OCI-LY3 (cell line): ENCODE measurements at regions not wholly inside any gene's neighbourhood (a gene's known extent, or its start where the extent isn't known, plus 50 kb on each side); places are given as distances from the start of the nearest gene placed in this dataset.

Experiments used
- EZH2phosphoT487 ChIP-seq: fragments of 200-600 bp; shearing (Covaris generic); IDR thresholded peaks from 2 replicates; pipeline ENCODE4 v1.6.1; 2018; ENCODE audit warnings: antibody characterized with exemption, mixed run types, low read depth
- TF ChIP-seq, protein P1 (sequence below): fragments of 200-600, 300-600 bp; sonication (generic); IDR thresholded peaks from 2 replicates; pipeline ENCODE4 v1.5.1; 2014; ENCODE audit warnings: antibody characterized with exemption, low read length, low read depth

- TF ChIP-seq, protein P1, sequence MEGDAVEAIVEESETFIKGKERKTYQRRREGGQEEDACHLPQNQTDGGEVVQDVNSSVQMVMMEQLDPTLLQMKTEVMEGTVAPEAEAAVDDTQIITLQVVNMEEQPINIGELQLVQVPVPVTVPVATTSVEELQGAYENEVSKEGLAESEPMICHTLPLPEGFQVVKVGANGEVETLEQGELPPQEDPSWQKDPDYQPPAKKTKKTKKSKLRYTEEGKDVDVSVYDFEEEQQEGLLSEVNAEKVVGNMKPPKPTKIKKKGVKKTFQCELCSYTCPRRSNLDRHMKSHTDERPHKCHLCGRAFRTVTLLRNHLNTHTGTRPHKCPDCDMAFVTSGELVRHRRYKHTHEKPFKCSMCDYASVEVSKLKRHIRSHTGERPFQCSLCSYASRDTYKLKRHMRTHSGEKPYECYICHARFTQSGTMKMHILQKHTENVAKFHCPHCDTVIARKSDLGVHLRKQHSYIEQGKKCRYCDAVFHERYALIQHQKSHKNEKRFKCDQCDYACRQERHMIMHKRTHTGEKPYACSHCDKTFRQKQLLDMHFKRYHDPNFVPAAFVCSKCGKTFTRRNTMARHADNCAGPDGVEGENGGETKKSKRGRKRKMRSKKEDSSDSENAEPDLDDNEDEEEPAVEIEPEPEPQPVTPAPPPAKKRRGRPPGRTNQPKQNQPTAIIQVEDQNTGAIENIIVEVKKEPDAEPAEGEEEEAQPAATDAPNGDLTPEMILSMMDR = no peak
- no peak for TF ChIP-seq EZH2phosphoT487
Observed at GRCh38 chr12:93146970-93147369, 217.9 kb upstream of the EEA1 start.
